Calu3 (cell line): ENCODE measurements at regions not wholly inside any gene's neighbourhood (a gene's known extent, or its start where the extent isn't known, plus 50 kb on each side); places are given as distances from the start of the nearest gene placed in this dataset.

ENCODE experiments used
- BruUV-seq: library from RNA; stranded (reverse); fragments of 400-500 nt; replicated peaks from 2 replicates; lab custom pipeline; 2021; lab: Mats Ljungman, UMichigan
- CTCF ChIA-PET: fragments of 300-600 bp; sonication (Branson Sonifier 250); formaldehyde crosslinking; loops from one replicate; lab custom pipeline; 2022; ENCODE audit warnings: antibody characterized with exemption; lab: Charles Lee
- DNase-seq: peaks from one replicate; pipeline ENCODE4 v3.0.0; 2022
- H3K27ac Mint-ChIP-seq: one replicate; pipeline ENCODE4 v1.8.0; 2022; ENCODE audit warnings: mixed read lengths; ENCODE audit not compliant: unreplicated experiment
- H3K27me3 Mint-ChIP-seq: one replicate; pipeline ENCODE4 v1.8.0; 2022; ENCODE audit warnings: mixed read lengths; ENCODE audit not compliant: unreplicated experiment
- H3K36me3 Mint-ChIP-seq: one replicate; pipeline ENCODE4 v1.8.0; 2022; ENCODE audit warnings: mild to moderate bottlenecking, moderate library complexity, mixed read lengths; ENCODE audit not compliant: insufficient read depth, unreplicated experiment
- H3K4me1 Mint-ChIP-seq: one replicate; pipeline ENCODE4 v1.8.0; 2022; ENCODE audit warnings: mild to moderate bottlenecking, low read depth, mixed read lengths; ENCODE audit not compliant: unreplicated experiment
- H3K4me3 Mint-ChIP-seq: one replicate; pipeline ENCODE4 v1.8.0; 2022; ENCODE audit warnings: mild to moderate bottlenecking, low read depth, moderate library complexity, mixed read lengths; ENCODE audit not compliant: unreplicated experiment
- H3K9me3 Mint-ChIP-seq: one replicate; pipeline ENCODE4 v1.8.0; 2022; ENCODE audit warnings: low read depth, mixed read lengths; ENCODE audit not compliant: unreplicated experiment
- intact Hi-C: fragments of 100-400 bp; cut with micrococcal nuclease; formaldehyde crosslinking; loops from one replicate; pipeline ENCODE4 v1.10.0; 2022; ENCODE audit not compliant: unreplicated experiment
- TF ChIP-seq, protein P1 (sequence below): fragments of 200-600 bp; IDR thresholded peaks from one replicate; pipeline ENCODE4 v1.8.0; 2022; ENCODE audit warnings: antibody characterized with exemption; ENCODE audit not compliant: unreplicated experiment

DNA sequence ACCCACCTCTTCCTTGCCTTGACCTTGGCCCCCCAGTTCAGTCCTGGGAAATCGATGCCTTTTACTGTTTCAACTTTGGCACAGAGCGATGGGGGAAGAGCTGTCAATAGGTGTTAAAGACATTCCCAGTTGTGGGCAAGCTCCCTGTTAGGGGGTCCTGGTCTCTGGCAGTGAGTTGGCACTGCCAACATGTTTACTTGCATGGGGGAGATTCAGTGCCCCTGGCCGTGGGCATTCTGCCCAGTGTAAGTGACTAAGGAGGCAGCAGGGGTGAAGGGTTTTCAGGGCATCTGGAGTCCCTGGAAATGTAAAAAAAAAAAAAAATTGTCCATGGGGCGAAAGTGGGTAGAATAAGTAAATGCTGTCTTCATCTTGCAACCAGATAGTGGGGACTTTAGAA, 407.0 kb downstream of the PTPRU start:
- Mint-ChIP-seq H3K36me3 (peaks cover 5% of the 10 kb centered on the region), H3K4me3 (no peak overlapping the region), H3K4me1 (peaks cover 35% of the 10 kb centered on the region), H3K9me3 (no peaks in the 10 kb centered on the region), H3K27me3 (no peaks in the 10 kb centered on the region), H3K27ac (no peak overlapping the region)
- CTCF ChIA-PET: interaction anchor here (0.7 kb wide), 1 partner anchor 263 kb away, joined by 5 read pairs; no protein-coding TSS in a partner anchor
- BruUV-seq: no TSS peak
- TF ChIP-seq, protein P1, sequence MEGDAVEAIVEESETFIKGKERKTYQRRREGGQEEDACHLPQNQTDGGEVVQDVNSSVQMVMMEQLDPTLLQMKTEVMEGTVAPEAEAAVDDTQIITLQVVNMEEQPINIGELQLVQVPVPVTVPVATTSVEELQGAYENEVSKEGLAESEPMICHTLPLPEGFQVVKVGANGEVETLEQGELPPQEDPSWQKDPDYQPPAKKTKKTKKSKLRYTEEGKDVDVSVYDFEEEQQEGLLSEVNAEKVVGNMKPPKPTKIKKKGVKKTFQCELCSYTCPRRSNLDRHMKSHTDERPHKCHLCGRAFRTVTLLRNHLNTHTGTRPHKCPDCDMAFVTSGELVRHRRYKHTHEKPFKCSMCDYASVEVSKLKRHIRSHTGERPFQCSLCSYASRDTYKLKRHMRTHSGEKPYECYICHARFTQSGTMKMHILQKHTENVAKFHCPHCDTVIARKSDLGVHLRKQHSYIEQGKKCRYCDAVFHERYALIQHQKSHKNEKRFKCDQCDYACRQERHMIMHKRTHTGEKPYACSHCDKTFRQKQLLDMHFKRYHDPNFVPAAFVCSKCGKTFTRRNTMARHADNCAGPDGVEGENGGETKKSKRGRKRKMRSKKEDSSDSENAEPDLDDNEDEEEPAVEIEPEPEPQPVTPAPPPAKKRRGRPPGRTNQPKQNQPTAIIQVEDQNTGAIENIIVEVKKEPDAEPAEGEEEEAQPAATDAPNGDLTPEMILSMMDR: no peak
- intact Hi-C loops: no loop called here
- DNase-seq: no peak

DNA sequence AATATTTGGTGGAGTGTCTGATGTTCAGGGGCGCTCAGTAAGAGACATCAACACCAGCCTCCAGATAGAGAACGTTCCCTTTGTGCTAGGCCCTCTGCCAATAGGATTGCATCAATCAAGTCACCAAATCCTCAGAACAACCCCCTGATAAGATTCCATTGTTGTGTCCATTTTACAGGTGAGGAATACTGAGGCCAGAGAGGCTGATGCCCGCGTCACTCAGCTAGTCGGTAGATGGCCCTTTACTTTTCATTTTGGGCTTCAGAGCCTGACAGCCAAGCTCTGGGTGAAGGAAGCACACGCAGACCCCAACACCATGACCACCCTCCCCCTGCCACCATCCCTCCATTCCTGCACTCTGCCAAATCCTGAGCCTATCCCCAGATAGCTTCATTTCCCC, 406.2 kb downstream of the PTPRU start:
- CTCF ChIA-PET: interaction anchor here (0.6 kb wide), 1 partner anchor 36 kb away, joined by 6 read pairs; no protein-coding TSS in a partner anchor
- Mint-ChIP-seq H3K4me3 (no peak overlapping the region), H3K36me3 (peaks cover 5% of the 10 kb centered on the region), H3K27me3 (no peaks in the 10 kb centered on the region), H3K4me1 (peaks cover 27% of the 10 kb centered on the region), H3K9me3 (no peaks in the 10 kb centered on the region), H3K27ac (no peak overlapping the region)
- no TSS peak for BruUV-seq
- TF ChIP-seq, protein P1: no peak
- DNase-seq: no peak
- intact Hi-C loops: no loop called here

DNA sequence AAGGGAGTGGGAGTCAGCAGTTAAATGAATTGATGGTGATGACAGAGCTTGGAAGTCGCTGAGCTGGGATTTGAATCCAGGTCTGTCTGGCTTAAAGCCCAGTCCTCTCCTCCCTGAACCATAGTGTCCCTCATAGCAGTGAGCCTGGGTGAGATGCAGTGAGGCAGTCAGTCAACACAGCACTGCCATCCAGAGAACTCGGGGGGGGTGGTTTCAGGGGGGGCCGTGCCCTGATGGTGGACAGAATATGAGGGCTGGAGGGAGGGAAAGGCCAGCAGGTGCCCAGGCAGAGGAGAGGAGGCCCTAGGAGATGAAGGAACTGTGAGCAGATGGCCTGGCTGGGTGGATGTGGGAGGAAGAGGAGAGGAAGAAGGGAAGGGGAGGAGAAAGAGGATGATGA, 405.6 kb downstream of the PTPRU start:
- TF ChIP-seq, protein P1: no peak
- Mint-ChIP-seq H3K36me3 (peaks cover 5% of the 10 kb centered on the region), H3K27ac (no peak overlapping the region), H3K4me3 (no peak overlapping the region), H3K4me1 (peaks cover 27% of the 10 kb centered on the region), H3K27me3 (no peaks in the 10 kb centered on the region), H3K9me3 (no peaks in the 10 kb centered on the region)
- intact Hi-C loops: no loop called here
- no peak for DNase-seq
- BruUV-seq: no TSS peak
- CTCF ChIA-PET: no interaction called here

DNA sequence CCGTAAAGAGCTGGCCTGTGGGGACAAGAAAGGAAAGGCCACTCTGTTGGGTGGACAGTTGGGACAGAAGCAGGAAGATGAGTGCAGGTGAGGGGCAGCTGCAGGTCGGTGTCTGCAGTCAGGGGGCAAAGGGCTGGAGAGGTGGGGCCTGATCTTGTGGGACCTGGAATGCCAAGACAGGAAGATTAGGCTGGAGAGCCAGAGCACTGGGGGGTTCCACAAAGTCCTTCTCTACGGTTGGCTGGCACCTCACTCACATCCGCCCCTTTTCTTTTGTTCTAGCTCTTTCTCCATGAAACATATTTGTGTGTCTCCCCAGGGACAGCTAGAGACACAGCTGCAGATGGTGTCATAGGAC, 404.1 kb downstream of the PTPRU start:
- DNase-seq: no peak
- H3K4me1 Mint-ChIP-seq: peaks cover 27% of the 10 kb centered on the region
- peak overlapping the region; percentile 10 for H3K4me3 Mint-ChIP-seq
- no TSS peak for BruUV-seq
- H3K27ac Mint-ChIP-seq: peak overlapping the region; percentile 81
- H3K36me3 Mint-ChIP-seq: peaks cover 5% of the 10 kb centered on the region
- intact Hi-C loops: no loop called here
- no peaks in the 10 kb centered on the region for H3K9me3 Mint-ChIP-seq
- no peaks in the 10 kb centered on the region for H3K27me3 Mint-ChIP-seq
- TF ChIP-seq, protein P1: no peak
- CTCF ChIA-PET: interaction anchor here (0.5 kb wide), 1 partner anchor 51 kb away, joined by 4 read pairs; no protein-coding TSS in a partner anchor
